Stimulated activated naive CD4-positive, alpha-beta T cell (primary cell): ENCODE measurements at regions not wholly inside any gene's neighbourhood (a gene's known extent, or its start where the extent isn't known, plus 50 kb on each side); places are given as distances from the start of the nearest gene placed in this dataset.

Experiments used
- DNase-seq, 6 experiments: peaks; one replicate each; lab custom pipeline; 2025; lab: John Stamatoyannopoulos, UW

- DNase-seq: no peak
These were observed 463.6 kb downstream of the TBC1D22A start for GRCh38 chr22:47225931-47226633.

GRCh38 chr22:47225080-47225930 lies 462.9 kb downstream of the TBC1D22A start:
- DNase-seq: no peak
